Right atrium auricular region (tissue), 2 donors: ENCODE measurements at regions not wholly inside any gene's neighbourhood (a gene's known extent, or its start where the extent isn't known, plus 50 kb on each side); places are given as distances from the start of the nearest gene placed in this dataset.

ENCODE experiments used
- DNase-seq: peaks from one replicate; pipeline ENCODE4 v3.0.0-alpha.2; 2019; ENCODE audit warnings: low spot score
- H3K27ac ChIP-seq, 2 donors: fragments of 200-600 bp; sonication (generic); 1 replicate in 1 of 2; 2 replicates in 1 of 2; pipeline ENCODE4 v1.5.1; 2016 to 2019
- H3K27me3 ChIP-seq, 2 donors: fragments of 200-600 bp; sonication (generic); one replicate each; pipeline versions ENCODE4 v1.5.1 to v1.6.0; 2017 to 2019
- H3K36me3 ChIP-seq: fragments of 200-600 bp; sonication (generic); one replicate; pipeline ENCODE4 v1.5.1; 2016
- H3K4me1 ChIP-seq, 2 donors: fragments of 200-600 bp; sonication (generic); one replicate each; pipeline versions ENCODE4 v1.5.1 to v1.6.0; 2017 to 2019
- H3K4me3 ChIP-seq, 2 donors: fragments of 200-600 bp; sonication (generic); 1 replicate in 1 of 2; 2 replicates in 1 of 2; pipeline ENCODE4 v1.5.1; 2017 to 2019; ENCODE audit warnings: mild to moderate bottlenecking in 1 of 2, moderate library complexity in 1 of 2
- H3K9me3 ChIP-seq, 2 donors: fragments of 200-600 bp; sonication (generic); one replicate each; pipeline ENCODE4 v1.5.1; 2019
- TF ChIP-seq, protein P1 (sequence below), 2 donors: fragments of 200-600 bp; sonication (generic); IDR thresholded peaks; one replicate each; pipeline ENCODE4 v1.5.1; 2019; ENCODE audit warnings: antibody characterized with exemption in 2 of 2

DNA sequence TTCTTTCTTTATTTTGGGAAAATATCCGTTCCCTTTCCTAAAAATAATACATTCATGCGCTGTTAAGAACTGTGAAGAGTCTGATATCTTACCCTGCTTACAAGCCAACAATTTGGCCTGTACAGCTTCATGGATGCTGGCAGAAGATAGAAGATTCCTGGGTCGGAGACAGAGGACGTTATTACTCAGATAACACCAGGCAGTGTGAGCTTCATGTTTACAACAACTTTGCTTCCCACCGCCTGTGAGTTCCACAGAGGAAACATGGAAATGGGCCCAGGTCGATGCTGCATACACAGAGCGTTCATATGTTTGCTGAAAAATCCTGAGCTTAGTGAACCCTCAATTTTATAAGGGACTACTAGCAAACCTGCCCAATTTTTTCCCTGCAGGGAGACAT is 705.6 kb upstream of the SEL1L start:
- no peak overlapping the region for H3K27ac ChIP-seq
- H3K9me3 ChIP-seq, result no peaks in the 10 kb centered on the region
- no peaks in the 10 kb centered on the region for H3K27me3 ChIP-seq
- H3K36me3 ChIP-seq, result no peaks in the 10 kb centered on the region
- H3K4me1 ChIP-seq, result no peaks in the 10 kb centered on the region
- no peak overlapping the region for H3K4me3 ChIP-seq
- no peak for DNase-seq
- TF ChIP-seq, protein P1, sequence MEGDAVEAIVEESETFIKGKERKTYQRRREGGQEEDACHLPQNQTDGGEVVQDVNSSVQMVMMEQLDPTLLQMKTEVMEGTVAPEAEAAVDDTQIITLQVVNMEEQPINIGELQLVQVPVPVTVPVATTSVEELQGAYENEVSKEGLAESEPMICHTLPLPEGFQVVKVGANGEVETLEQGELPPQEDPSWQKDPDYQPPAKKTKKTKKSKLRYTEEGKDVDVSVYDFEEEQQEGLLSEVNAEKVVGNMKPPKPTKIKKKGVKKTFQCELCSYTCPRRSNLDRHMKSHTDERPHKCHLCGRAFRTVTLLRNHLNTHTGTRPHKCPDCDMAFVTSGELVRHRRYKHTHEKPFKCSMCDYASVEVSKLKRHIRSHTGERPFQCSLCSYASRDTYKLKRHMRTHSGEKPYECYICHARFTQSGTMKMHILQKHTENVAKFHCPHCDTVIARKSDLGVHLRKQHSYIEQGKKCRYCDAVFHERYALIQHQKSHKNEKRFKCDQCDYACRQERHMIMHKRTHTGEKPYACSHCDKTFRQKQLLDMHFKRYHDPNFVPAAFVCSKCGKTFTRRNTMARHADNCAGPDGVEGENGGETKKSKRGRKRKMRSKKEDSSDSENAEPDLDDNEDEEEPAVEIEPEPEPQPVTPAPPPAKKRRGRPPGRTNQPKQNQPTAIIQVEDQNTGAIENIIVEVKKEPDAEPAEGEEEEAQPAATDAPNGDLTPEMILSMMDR (IDR thresholded peaks at IDR 0.05), result no peak

- Histone ChIP-seq H3K4me1 (no peaks in the 10 kb centered on the region), H3K36me3 (no peaks in the 10 kb centered on the region), H3K9me3 (no peaks in the 10 kb centered on the region), H3K27ac (no peak overlapping the region), H3K4me3 (no peak overlapping the region), H3K27me3 (no peaks in the 10 kb centered on the region)
- no peak for DNase-seq
- TF ChIP-seq, protein P1 (IDR thresholded peaks at IDR 0.05), result no peak
Observed at GRCh38 chr14:82244791-82245190, 711.1 kb upstream of the SEL1L start.

- no peaks in the 10 kb centered on the region for H3K27me3 ChIP-seq
- no peaks in the 10 kb centered on the region for H3K9me3 ChIP-seq
- H3K4me3 ChIP-seq, result no peak overlapping the region
- no peak for DNase-seq
- H3K36me3 ChIP-seq, result no peaks in the 10 kb centered on the region
- H3K4me1 ChIP-seq, result no peaks in the 10 kb centered on the region
- TF ChIP-seq, protein P1 (IDR thresholded peaks at IDR 0.05), result no peak
- H3K27ac ChIP-seq, result no peak overlapping the region
Observed at GRCh38 chr14:82251494-82251893, 717.8 kb upstream of the SEL1L start.

- Histone ChIP-seq H3K36me3 (no peaks in the 10 kb centered on the region), H3K4me1 (no peaks in the 10 kb centered on the region), H3K27ac (no peak overlapping the region), H3K4me3 (no peak overlapping the region), H3K27me3 (no peaks in the 10 kb centered on the region), H3K9me3 (no peaks in the 10 kb centered on the region)
- TF ChIP-seq, protein P1 (IDR thresholded peaks at IDR 0.05), result no peak
- DNase-seq, result no peak
Observed at GRCh38 chr14:82270286-82270685, 736.6 kb upstream of the SEL1L start.

DNA sequence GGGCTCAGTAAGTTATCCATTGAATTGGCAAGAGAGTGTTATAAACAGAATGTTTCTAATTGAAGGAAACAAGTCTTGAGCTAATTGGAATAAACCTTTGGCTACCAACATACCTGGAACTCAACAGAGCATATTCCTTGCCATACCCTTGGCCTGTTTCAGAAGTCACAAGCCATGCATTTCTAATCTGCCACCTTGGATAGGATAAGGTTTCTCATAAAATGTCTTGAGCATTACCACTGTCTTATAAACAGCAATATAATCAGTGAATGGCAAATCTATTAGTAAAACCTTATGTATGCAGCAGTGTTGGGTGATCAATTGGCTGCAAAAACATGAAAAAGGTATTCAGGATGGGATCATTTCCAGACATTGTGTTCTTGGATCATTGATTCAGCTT is 765.2 kb upstream of the SEL1L start:
- no peak for DNase-seq
- Histone ChIP-seq H3K27ac (no peak overlapping the region), H3K27me3 (no peaks in the 10 kb centered on the region), H3K4me3 (no peak overlapping the region), H3K9me3 (no peaks in the 10 kb centered on the region), H3K4me1 (no peaks in the 10 kb centered on the region), H3K36me3 (no peaks in the 10 kb centered on the region)
- TF ChIP-seq, protein P1 (IDR thresholded peaks at IDR 0.05), result no peak

GRCh38 chr14:82309199-82309598 is 775.5 kb upstream of the SEL1L start:
- no peak overlapping the region for H3K27ac ChIP-seq
- no peaks in the 10 kb centered on the region for H3K36me3 ChIP-seq
- H3K9me3 ChIP-seq, result no peaks in the 10 kb centered on the region
- H3K27me3 ChIP-seq, result no peaks in the 10 kb centered on the region
- no peak for DNase-seq
- H3K4me1 ChIP-seq, result no peaks in the 10 kb centered on the region
- H3K4me3 ChIP-seq, result no peak overlapping the region
- TF ChIP-seq, protein P1 (IDR thresholded peaks at IDR 0.05), result no peak
